ENCODE measurements at regions not wholly inside any gene's neighbourhood (a gene's known extent, or its start where the extent isn't known, plus 50 kb on each side); places are given as distances from the start of the nearest gene placed in this dataset.

DNA sequence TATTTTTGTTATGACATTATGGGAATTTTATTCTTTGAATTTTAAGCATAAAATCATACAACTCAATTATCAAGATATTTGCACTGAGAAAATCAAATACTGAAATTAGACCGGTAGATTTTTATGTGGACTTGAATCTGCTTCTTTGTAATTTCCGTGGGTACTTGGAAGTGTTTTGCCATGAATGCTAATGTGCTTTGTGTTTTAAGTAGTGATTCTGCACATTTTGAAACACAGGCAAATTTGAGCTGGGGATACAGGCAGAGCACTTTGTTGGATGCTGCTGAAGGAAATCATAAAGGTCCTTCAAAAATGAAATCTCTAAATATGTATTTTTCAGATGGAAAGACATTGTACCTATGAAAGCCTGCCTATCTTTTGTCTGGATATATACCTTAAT is 446.3 kb upstream of the POU3F3 start:
- no peak overlapping the region for H3K4ac ChIP-seq (replicated peaks; ENCODE audit: insufficient read length, low read depth, low read length)
- no peak overlapping the region for H4K8ac ChIP-seq (ENCODE audit: extremely low read depth, insufficient read depth, low read length)
- FAIRE-seq (no peak), DNase-seq (ENCODE audit: low read depth in 1 of 2, low spot score in 2 of 2) (no peak)
- H3K4me1 ChIP-seq (replicated peaks in 1 of 4; ENCODE audit: control insufficient read depth in 3 of 4, insufficient read depth in 4 of 4, low read length in 3 of 4), result peaks cover 0 to 3% (median 0%) of the 10 kb centered on the region in 4 experiments; a peak in 1 of 7 replicates
- POLR2A ChIA-PET (ENCODE audit: partially characterized antibody), result no interaction called here
- WGBS, 2 experiments (ENCODE audit: extremely low coverage in 1 of 2, insufficient coverage in 1 of 2, insufficient read length in 1 of 2, insufficient replicate concordance in 2 of 2, low coverage in 1 of 2, low lambda C conversion rate in 2 of 2, missing lambda C conversion rate in 1 of 2), result 92% methylated on average over 2 of the region's 2 CpGs; no CpG with 5 or more reads in 1 of the 2 experiments
- no peak overlapping the region for H2BK5ac ChIP-seq (ENCODE audit: low read depth, low read length)
- no peak overlapping the region for H2AK5ac ChIP-seq (ENCODE audit: low read depth, low read length)
- H3K4me2 ChIP-seq (ENCODE audit: insufficient read depth in 1 of 2, low read depth in 2 of 2, low read length in 2 of 2), result no peak overlapping the region
- H2BK20ac ChIP-seq (ENCODE audit: low read length), result no peak overlapping the region
- no peak overlapping the region for H2BK15ac ChIP-seq (ENCODE audit: low read length)
- no peak overlapping the region for H4K5ac ChIP-seq (ENCODE audit: insufficient read length, low read depth, low read length)
- CTCF ChIA-PET (ENCODE audit: partially characterized antibody), result interaction anchor here (0.8 kb wide), 1 partner anchor 27 kb away, joined by 3 read pairs; no protein-coding TSS in a partner anchor
- no peaks in the 10 kb centered on the region for H3K23me2 ChIP-seq (ENCODE audit: low read depth, low read length)
- no peak overlapping the region for H2AFZ ChIP-seq (ENCODE audit: low read length)
- H2BK12ac ChIP-seq (ENCODE audit: low read depth, low read length), result no peak overlapping the region
- no peak overlapping the region for H2BK120ac ChIP-seq (replicated peaks; ENCODE audit: low read depth, low read length)
- no peaks in the 10 kb centered on the region for H4K20me1 ChIP-seq (replicated peaks in 1 of 2; ENCODE audit: control insufficient read depth in 1 of 2, insufficient read depth in 2 of 2, low read length in 2 of 2)
- H3K18ac ChIP-seq (ENCODE audit: extremely low read depth, low read length), result no peak overlapping the region
- no peaks in the 10 kb centered on the region for H3K79me1 ChIP-seq (ENCODE audit: low read depth, low read length)
- H3K56ac ChIP-seq (replicated peaks; ENCODE audit: insufficient read length, low read depth, low read length), result no peak overlapping the region
- no peak overlapping the region for H3K9ac ChIP-seq (replicated peaks in 1 of 4; ENCODE audit: extremely low read depth in 1 of 4, low read depth in 3 of 4, low read length in 3 of 4)
- H3K79me2 ChIP-seq (ENCODE audit: control insufficient read depth in 1 of 2, insufficient read depth in 2 of 2, low read length in 2 of 2), result no peaks in the 10 kb centered on the region
- no peak for TF ChIP-seq BRCA1 (IDR thresholded peaks at IDR 0.05; ENCODE audit: low read depth, low read length)
- TF ChIP-seq SUZ12 (IDR thresholded peaks at IDR 0.05; ENCODE audit: low read length), result no peak
- TF ChIP-seq, protein P1, sequence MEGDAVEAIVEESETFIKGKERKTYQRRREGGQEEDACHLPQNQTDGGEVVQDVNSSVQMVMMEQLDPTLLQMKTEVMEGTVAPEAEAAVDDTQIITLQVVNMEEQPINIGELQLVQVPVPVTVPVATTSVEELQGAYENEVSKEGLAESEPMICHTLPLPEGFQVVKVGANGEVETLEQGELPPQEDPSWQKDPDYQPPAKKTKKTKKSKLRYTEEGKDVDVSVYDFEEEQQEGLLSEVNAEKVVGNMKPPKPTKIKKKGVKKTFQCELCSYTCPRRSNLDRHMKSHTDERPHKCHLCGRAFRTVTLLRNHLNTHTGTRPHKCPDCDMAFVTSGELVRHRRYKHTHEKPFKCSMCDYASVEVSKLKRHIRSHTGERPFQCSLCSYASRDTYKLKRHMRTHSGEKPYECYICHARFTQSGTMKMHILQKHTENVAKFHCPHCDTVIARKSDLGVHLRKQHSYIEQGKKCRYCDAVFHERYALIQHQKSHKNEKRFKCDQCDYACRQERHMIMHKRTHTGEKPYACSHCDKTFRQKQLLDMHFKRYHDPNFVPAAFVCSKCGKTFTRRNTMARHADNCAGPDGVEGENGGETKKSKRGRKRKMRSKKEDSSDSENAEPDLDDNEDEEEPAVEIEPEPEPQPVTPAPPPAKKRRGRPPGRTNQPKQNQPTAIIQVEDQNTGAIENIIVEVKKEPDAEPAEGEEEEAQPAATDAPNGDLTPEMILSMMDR (IDR thresholded peaks at IDR 0.05; ENCODE audit: control extremely low read depth in 1 of 3, insufficient read depth in 1 of 3, low read depth in 1 of 3, low read length in 3 of 3), result no peak
- no peak for TF ChIP-seq GTF2F1 (IDR thresholded peaks at IDR 0.05; ENCODE audit: borderline replicate concordance, low read depth, low read length)
- no peak for TF ChIP-seq SIRT6 (IDR thresholded peaks at IDR 0.05; ENCODE audit: low read length)
- TF ChIP-seq MAFK (IDR thresholded peaks at IDR 0.05; ENCODE audit: low read depth, low read length), result no peak
- H4K91ac ChIP-seq (replicated peaks; ENCODE audit: insufficient read length, low read length), result no peak overlapping the region
- H3K23ac ChIP-seq (ENCODE audit: insufficient read length), result no peak overlapping the region
- H3K9me3 ChIP-seq (ENCODE audit: insufficient read depth in 2 of 2, low read depth in 1 of 2, low read length in 1 of 2), result no peaks in the 10 kb centered on the region
- H3K27ac ChIP-seq (ENCODE audit: low read depth, low read length), result no peak overlapping the region
- no peak overlapping the region for H3K4me3 ChIP-seq (ENCODE audit: extremely low read depth in 1 of 4, insufficient read depth in 2 of 4, low read depth in 3 of 4, low read length in 4 of 4)
- H3K14ac ChIP-seq (ENCODE audit: insufficient read length), result no peak overlapping the region
- no peaks in the 10 kb centered on the region for H3K27me3 ChIP-seq (replicated peaks in 1 of 4; ENCODE audit: control insufficient read depth in 3 of 4, extremely low read depth in 1 of 4, insufficient read depth in 3 of 4, low read length in 3 of 4)
- no peaks in the 10 kb centered on the region for H3K36me3 ChIP-seq (ENCODE audit: control insufficient read depth in 2 of 4, insufficient read depth in 4 of 4, low read length in 3 of 4)

Measured in H1 (cell line).